ENCODE measurements at regions not wholly inside any gene's neighbourhood (a gene's known extent, or its start where the extent isn't known, plus 50 kb on each side); places are given as distances from the start of the nearest gene placed in this dataset.

- TF ChIP-seq EZH2 (IDR thresholded peaks at IDR 0.05; ENCODE audit: low read depth, unreplicated experiment): no peak
- TF ChIP-seq CTCF (conservative IDR thresholded peaks at IDR 0.05; ENCODE audit: low read depth in 2 of 2): no peak
- TF ChIP-seq REST (IDR thresholded peaks at IDR 0.05; ENCODE audit: unreplicated experiment): no peak
Observed at GRCh38 chr14:83873669-83874068, 1656.3 kb upstream of the FLRT2 start.

Data from GM23338 (cell line).